Kasumi-1 (cell line): ENCODE measurements at regions not wholly inside any gene's neighbourhood (a gene's known extent, or its start where the extent isn't known, plus 50 kb on each side); places are given as distances from the start of the nearest gene placed in this dataset.

Source experiments
- DNase-seq, 2 experiments: peaks; one replicate each; lab custom pipeline; 2025; lab: John Stamatoyannopoulos, UW

- DNase-seq, result no peak
Observed at GRCh38 chr1:58862728-58863385, 79.0 kb upstream of the JUN start.

GRCh38 chr1:58864654-58865053, 80.8 kb upstream of the JUN start:
- DNase-seq, result no peak

GRCh38 chr1:58866578-58866977, 82.7 kb upstream of the JUN start:
- no peak for DNase-seq

DNA sequence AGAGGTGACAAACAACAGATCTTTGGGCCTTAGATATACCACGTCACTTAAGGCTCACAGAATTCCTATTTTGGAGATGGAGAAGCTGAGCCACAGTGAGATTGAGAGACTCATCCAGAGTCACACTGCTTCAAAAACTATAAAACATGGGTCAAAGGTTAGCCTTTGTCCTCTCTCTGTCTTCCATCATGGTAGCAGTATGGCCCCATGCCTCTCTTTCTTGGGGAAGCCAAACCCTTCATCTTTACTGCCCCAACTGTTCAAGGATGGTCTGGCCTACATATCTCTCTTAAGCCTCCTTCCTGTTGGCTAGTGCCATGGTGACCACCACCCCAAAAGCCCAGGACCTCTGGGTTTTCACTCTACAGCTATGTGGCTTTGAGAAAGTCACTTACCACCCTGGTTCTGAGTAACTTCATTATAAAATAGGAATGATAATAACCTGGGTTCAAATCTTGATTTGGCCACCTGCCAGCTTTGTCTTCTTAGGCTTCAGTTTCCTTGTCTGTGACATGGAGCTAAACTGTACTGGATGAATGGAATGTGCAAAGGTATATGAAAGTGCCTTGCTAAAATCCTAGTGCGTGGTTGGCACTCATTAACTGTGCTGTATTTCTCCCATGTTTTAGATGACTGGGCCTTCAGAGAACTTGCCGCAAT, 85.9 kb upstream of the JUN start:
- DNase-seq, result no peak

DNA sequence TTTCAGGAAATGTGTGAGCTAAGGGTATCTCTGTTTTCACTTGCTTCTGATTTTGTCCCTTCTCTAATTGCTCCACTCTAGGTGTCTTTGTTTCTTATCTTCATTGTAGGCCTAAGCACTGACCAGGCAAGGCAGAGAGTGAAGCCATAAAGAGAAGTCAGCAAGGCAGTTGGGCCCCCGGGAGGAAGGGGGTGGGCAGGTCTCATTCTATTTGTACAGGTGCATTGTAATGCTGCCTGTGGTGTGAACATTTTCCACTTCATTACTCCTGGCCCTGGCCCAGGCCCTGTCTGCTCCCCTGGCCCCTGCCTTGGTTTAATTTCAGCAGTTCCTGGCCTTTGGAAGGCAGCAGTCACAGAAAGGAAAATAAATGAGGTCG, 86.4 kb upstream of the JUN start:
- DNase-seq, result no peak

DNA sequence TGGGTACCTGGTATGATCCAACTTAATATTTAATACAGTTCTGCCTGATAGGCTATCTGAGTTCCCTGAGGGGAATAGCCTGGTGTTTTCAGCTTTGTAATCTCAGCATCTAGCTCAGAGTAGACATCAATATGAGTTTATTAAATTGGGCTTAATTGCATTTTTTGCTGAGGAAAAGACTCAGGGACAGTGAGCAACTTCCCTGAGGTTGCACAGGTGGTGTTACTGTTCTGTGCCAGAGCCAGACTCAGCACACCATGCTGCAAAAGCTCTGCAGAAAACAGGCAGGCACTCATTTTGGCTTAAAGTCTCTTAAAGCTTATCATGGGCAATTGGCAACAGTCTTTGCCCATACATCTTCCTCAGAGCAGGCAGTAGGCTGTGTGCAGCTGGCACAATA, 90.5 kb upstream of the JUN start:
- DNase-seq, result no peak

- DNase-seq, result no peak
Observed at GRCh38 chr1:58874757-58875755, 91.2 kb upstream of the JUN start.

- no peak for DNase-seq
Observed at GRCh38 chr1:58879464-58879863, 95.6 kb upstream of the JUN start.

- DNase-seq, result no peak
Observed at GRCh38 chr1:58880592-58880991, 96.7 kb upstream of the JUN start.

DNA sequence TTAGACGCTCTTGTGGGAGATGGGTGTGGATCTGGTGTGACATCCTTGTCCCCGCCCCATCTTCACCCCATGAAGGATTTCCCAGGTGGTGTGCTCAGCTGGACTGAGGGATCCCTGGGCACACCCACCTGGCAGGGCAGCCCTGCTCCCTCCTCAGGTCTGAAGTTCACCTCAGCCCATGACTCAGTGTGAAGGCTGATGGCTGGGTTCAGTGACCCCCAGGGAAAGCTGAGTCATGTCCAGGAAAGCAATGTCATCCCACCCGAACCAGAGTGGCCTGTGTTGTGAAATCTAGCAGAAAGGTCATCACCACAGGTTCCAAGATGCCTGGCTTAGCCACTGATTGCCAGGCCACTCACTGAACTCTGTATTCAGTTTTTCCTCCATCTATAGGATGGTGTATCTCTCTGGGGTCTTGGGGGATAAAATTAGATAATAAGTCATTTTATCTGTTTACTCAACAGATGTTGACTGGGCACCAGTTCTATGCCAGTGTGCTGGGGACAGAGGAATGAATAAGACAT, 97.7 kb upstream of the JUN start:
- no peak for DNase-seq

DNA sequence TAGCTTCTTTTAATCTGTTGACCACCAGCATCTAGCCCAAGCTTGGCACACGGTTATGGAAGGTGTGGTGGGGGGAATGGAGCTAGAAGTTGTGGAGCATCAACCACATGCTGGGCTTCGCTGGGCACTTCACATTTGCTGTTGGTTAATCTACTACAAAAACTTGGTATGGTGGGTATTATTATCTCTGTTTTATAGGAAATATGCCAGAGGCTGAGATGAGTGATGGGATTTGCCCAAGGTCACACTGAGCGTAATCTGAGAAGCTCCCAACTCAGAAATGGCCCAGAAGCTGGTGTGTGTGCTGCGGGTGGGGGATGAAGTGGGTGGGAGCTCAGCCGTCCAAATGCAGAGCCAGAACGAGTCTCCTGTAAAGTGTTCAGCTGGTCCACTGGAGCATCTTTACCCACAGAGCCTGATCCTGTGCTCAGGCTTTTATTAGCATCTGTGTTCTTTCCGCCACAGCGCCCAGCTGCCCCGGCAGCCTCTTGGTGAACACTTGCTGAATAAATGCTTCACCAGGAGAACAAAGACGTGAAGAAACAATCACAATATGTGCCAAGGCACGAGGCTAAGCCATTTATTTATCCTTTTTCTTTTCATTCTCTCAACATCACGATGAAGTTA, 98.6 kb upstream of the JUN start:
- DNase-seq, result no peak

DNA sequence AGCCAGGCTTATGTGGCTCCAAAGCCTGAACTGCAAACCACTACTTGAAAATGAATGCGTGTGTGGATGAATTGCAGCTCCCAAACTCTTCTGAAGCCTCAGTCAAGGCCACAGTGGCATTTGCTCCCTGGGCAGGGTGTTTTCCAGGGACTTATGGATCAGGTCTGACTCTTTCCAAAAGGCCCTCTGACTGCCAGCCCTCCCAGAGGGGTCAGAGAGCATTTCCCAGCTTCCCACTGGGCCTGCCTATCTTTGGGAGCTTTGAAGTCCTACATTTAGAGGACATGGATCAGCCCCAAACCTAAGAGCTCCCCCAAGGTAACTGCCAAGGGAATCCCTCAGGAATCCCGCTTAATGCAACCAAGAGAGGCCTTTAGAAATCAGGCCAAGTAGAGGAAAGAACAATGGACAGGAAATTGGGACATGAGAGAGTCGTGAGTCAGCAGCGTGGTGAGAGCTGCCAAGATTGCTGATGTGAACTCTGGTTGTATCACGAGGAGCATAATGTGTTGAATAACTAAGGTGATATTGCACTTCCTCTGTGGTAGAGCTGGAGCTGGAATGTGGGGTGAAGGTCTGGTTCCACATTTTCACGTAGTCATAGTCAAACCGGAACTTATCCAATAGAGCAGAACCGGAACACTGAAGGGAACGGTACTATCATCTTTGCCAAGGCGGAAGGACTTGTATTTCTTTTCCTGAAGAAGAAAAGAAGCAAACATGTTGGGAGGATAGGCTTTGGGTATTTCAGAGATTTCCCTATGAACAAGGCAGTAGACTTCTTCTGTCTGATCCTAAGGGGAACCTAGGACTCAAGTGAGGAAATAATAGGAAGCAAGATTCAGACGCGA, 99.4 kb upstream of the JUN start:
- peak; percentile 44 to 49 for DNase-seq

GRCh38 chr1:58883888-58884482, 100.1 kb upstream of the JUN start:
- no peak for DNase-seq

DNA sequence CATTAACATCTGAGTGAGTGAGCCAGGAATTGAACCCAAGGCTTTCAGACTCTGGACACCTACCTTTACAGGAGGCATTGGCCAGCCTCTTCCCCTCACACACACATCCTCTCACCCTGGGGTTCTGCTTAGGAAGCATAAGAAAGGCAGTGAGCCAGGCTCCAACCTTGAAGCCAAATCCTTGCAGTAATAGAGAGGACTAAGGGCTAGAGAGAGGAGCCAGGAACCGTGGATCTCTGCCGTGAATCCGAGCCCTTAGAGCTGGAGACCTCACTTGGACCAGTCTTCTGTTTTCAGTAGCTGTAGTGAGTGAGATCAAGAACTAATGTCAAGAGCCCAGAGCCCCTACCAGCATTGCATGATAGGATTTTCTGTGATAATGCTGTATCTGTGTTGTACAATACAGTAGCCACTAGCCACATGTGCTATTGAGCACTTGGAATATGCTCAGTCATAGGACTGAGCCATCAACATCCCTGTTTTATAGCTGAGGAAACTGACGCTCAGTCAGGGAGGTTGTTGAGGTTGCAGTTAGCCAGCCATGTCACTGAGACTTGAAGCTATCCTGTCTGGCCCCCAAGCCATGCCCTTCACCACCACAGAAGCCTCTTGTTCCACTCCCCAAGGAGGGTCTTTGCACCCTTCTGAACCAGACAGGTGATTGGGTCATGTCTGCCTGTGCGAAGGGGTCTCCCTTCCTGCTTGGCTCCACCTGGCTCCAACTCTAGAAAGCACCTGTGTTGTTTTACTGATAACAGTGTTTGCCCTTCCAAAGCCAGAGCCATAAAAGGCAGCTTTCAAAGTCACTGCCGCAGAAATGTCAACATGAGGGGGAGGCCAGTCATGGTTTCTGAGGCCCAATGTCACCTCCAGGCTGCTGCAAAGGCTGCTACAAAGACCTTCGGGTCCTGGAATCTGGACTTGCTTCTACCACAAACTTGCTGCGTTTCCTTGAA, 101.1 kb upstream of the JUN start:
- DNase-seq, result peak; percentile 70 to 76

DNA sequence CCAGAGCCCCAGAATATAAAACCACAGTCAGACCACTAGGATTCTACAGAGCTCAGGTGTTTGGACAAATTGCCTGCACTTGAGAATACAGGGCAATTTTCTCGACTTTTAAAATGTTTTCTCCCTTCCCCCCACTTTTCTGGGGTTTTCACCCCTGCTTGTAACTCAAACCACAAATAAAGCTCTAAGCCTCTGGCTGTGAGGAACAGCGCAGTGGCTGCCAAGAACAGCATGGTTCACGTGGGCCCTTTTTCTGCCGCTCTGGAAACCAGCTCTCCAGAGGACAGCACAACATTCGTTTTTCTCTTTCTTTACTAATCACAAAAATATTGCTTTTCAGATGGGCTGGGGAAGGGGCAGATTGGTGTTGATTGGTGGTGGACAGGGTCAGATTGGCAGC, 102.2 kb upstream of the JUN start:
- DNase-seq, result peak; percentile 11 to 29

DNA sequence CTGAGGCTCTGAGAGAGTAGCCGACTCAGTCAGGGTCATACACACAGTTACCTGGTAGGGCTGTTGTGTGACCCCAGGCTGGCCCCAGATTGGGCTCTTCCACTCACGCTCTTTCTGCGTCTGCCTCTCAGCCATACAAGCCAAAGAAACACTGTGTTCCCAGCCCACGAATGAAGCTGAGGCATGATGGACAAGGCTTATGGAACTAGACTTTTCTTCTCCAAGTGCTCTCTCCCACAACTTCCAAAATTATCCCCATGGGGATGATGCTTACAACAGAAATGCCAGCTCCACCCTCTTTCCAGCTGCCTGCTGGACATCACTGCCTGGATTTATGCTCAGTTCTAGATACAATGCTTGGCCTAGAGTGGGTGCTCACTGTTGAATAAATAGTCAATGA, 102.8 kb upstream of the JUN start:
- DNase-seq, result no peak

DNA sequence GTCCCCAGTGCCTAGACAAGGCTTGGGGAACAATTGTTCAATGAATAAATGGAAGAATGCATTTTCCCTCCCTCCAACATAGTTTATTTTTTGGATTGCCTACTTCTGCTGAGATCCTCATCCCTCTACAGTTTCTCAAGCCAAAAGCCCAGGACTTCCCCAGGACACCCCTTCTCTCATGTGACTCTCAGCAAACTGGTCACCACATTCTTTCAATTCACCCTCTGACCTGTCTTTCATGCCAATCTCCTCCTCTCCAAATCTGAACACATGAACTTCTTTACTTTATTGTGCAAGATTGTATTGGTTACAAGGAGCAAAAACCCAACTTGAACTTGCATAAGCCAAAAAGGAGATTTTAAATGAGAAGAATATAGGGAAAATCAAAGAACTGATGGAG, 103.2 kb upstream of the JUN start:
- no peak for DNase-seq

DNA sequence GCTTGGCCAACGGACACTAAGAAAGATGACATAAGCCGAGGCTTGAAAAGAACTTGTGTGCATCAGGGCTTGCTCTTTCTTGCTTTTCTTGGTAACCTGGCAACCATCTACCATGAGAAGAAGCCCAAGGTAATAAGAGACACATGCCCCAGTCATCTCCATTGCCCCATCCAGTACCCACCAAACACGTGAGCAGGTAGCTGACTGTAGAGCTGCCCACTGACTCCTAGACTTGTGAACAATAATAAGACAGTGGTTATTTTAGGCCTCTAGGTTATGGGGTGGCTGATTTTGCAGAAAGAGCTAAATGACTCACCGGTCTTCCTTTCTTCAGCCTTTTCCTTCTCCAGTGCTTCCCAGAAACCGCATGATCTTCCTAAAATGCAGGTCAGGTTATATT, 105.0 kb upstream of the JUN start:
- DNase-seq, result no peak

DNA sequence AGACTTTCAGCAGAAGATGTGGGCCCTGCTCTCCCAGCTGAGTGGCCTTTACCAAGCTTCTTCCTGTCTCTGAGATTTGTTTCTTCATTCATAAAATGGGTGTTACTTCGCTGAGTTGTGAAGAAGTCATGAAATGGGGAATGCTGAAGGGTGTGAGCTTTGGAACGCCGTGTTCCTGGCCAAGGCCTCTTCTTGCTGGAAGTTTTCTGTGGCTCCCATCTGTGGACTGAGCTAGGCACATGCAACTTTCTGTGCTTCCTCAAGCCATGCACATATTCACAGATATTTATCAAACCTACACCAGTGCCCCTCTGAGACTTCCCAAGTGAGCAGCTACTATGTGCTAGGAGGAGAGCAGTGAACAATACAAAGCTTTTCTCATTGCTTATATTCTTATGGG, 106.3 kb upstream of the JUN start:
- no peak for DNase-seq

DNA sequence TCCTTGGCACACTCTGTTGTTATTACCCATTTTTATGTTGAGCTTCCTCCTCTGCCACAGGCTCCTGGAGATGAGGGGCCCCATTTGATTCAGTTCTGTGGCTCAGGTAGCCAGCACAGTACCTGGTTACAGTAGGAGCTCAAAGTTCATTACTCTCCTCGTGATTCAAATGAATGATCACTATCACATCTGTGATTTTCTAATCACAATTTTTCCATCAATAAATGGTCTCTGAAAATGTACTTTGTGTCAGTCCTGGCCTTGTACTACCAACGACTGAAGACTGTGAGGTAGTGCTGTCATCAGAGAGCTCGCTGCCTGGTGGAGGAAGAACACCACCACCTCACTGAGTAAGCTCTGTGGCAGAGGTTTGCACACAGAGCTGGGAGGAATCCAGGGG, 106.8 kb upstream of the JUN start:
- no peak for DNase-seq
